Cerebellar nuclear complex (tissue), 1 donor: ENCODE measurements at regions not wholly inside any gene's neighbourhood (a gene's known extent, or its start where the extent isn't known, plus 50 kb on each side); places are given as distances from the start of the nearest gene placed in this dataset.

Experiments
- DNase-seq, 2 experiments: peaks; one replicate each; lab custom pipeline; 2025; lab: John Stamatoyannopoulos, UW

GRCh38 chr12:87841935-87842334 lies 187.3 kb downstream of the C12orf50 start:
- DNase-seq, result no peak

- no peak for DNase-seq
Observed at GRCh38 chr12:87836190-87836589, 193.0 kb downstream of the C12orf50 start.

- DNase-seq, result no peak
Observed at GRCh38 chr12:87828382-87828973, 200.7 kb downstream of the C12orf50 start.

- DNase-seq, result no peak
Observed at GRCh38 chr12:87827638-87828264, 201.4 kb downstream of the C12orf50 start.

GRCh38 chr12:87822923-87823322 lies 206.3 kb downstream of the C12orf50 start:
- no peak for DNase-seq

DNA sequence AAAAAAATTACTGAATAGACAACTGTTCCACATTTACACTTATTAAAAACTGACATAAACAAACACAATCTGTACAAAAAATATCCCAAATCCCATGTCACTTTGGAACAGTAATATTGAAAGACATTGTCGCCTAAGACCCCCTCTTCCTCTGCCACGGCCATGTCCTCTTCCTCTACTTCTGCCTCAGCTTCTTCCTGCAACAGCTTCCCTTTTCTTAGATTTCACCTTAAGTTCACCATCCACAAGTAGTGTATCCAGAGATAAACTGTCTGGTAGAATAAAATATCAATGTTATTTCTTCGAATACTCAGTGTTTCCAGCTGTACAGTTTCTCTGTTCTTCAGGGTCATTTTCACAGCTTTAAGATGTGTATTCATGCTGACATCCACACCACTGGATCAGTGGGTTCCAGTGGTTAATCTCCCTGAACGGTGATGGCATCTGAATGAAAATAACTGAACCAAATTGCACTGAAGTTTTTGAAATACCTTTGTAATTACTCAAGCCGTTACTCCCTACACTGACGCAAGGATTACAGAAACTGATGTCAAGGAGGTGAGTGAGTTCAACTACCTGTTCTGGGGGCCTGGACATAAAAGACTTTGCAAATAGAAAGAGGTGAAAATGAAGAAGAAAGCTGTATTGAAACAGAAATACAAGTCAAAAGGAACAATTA lies 208.5 kb downstream of the C12orf50 start:
- DNase-seq, result no peak

- no peak for DNase-seq
Observed at GRCh38 chr12:87818441-87818840, 210.8 kb downstream of the C12orf50 start.

GRCh38 chr12:87815771-87816585 lies 213.2 kb downstream of the C12orf50 start:
- no peak for DNase-seq

DNA sequence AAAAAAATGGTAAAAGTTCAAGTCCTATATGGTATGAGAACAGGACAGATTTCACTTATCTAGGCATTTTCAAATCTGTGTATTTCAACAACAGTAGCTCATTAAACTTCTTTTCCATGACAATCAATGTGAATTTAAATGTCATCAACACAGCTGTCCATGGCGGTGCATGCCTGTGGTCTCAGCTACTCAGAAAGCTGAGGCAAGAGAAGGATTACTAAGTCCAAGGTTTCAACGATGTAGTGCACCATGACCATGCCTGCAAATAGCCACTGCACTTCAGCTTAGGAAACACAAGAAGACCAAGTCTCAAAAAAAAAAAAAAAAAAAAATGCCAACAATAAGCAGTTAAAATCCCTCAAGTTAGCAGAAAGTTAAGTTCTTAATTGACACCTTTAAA lies 214.6 kb downstream of the C12orf50 start:
- DNase-seq, result no peak

GRCh38 chr12:87813476-87814234 lies 215.5 kb downstream of the C12orf50 start:
- no peak for DNase-seq

DNA sequence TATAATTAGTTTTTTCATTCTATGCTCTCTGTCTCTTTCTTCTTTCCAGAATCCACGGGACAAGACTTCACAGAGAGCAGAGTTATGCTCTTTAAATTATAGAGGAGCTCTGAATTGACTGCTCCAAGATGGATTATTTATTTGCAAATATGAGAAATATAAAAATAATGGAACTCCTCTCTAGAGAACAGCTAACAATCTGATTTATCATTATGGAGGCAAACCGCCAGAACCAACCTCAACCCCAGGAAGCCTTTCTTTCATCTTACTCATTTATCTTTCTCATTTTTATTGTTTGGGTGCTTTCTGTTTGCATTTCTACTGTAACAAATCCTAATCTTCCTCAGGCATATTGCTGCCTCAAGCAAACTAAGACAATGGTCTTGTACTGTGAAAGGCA lies 216.5 kb downstream of the C12orf50 start:
- DNase-seq, result no peak

DNA sequence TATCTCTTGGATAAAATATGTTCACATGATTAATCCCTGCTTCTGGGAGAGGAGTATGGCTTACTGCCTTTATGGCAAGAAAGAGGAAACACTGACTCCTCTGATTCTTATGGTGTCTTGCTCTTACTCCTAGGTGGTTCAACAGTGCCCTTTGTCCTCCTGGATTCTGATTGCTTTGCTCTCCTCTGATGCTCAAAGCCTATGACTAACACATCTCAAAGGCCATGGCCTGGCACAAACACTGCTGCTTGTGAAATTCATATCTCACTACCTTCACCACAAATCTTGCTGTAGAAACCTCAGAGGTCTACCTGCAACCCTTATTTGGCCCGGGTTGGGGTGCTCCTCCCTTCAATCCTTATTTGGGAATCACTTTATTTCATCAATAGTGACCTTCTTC lies 217.2 kb downstream of the C12orf50 start:
- no peak for DNase-seq

GRCh38 chr12:87809916-87810315 lies 219.3 kb downstream of the C12orf50 start:
- DNase-seq, result no peak

GRCh38 chr12:87807086-87807485 lies 222.1 kb downstream of the C12orf50 start:
- no peak for DNase-seq

GRCh38 chr12:87806310-87806709 lies 222.9 kb downstream of the C12orf50 start:
- no peak for DNase-seq

DNA sequence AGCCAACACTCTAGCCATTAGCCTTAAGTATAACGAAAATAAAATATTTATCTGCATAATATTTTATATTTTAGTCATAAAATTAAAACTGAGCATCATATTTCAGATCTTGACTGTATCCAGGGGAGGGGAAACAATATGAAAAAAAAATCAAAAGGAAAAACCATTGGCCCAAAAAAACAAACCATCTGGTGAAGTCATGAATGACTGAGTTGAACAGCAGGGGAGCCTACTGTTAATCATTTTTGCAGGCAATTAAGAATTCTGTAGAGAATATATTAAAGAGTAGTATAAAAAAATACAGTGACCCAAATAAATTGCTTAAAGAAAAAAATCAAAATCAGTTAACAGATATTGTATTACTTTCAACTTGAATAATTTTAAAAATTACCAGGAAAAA lies 224.8 kb downstream of the C12orf50 start:
- no peak for DNase-seq

GRCh38 chr12:87802721-87803011 lies 226.5 kb downstream of the C12orf50 start:
- no peak for DNase-seq

DNA sequence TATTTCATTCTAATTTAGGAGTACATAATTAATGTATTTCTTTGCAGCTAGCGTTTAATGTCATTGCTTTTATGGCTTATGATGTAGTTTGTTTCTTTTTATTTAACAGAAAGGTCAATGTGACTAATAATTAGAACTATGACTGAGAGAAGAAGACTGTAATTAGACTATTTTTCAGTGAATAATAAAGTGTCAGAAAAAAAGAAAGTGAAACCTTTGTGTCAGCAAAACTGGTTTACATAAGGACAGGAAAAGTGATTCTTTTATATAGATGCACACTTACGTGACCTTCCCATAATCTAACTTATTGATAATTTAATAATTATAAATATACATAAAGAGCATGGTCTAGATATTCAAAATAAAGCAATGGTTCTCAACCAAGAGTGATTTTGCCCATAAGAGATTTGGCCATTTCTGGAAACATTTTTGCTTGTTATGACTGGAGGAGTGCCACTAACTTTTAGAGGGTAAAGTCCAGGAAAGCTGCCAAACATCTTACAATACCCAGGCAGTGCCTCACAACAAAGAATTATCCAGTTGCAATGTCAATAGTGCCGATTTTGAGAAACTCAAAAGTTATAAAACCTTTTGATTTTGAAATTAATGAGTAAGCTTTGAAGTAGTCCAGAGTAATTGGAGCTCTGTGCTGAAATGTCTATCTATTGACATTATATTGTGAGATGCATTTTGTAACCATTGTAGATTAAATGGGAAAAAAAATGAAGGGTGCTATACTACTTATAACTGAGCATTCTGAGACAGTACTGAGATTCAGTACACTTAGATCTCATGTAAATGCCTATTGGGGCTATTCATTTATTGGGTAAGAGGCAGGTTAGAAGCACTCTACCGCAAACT lies 227.1 kb downstream of the C12orf50 start:
- DNase-seq, result no peak

DNA sequence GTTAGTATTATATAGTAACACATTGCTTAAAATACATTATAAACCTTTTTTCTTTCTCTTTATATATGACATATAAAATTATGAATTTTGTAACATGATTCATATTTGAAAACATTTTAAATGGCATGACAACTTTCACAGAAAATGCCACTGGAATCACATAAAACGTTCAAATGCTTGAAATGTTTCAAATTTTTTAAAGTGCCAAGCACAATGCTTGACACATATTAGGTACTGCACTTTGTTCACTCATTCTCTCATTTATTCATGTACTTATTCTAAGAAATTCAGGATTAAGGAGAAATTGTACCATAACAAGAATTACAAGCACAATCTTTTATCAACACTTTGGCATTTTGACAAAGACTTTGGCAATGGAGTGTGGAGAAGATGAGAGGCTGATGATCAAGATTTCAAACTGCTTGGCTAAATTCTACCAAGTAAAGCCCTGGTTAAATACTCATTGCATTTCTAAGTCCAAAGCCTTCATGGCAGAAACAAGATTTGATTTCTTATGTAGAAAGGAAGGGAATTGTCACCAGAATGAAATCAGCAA lies 232.2 kb downstream of the C12orf50 start:
- DNase-seq, result no peak

- no peak for DNase-seq
Observed at GRCh38 chr12:87795555-87795954, 233.6 kb downstream of the C12orf50 start.

- DNase-seq, result no peak
Observed at GRCh38 chr12:87794854-87795253, 234.3 kb downstream of the C12orf50 start.
